Epithelial cell of prostate (primary cell): ENCODE measurements at regions not wholly inside any gene's neighbourhood (a gene's known extent, or its start where the extent isn't known, plus 50 kb on each side); places are given as distances from the start of the nearest gene placed in this dataset.

Experiments used
- DNase-seq: peaks from one replicate; pipeline ENCODE4 v3.0.0-alpha.2; 2011; ENCODE audit warnings: low read depth, low spot score
- H3K27ac ChIP-seq: fragments of 450-650 bp; 2 replicates; pipeline ENCODE4 v1.5.1; 2017; ENCODE audit warnings: mild to moderate bottlenecking

GRCh38 chr13:105787632-105788031 is 747.8 kb downstream of the EFNB2 start:
- DNase-seq, result no peak
- H3K27ac ChIP-seq, result no peak overlapping the region

- no peak overlapping the region for H3K27ac ChIP-seq
- no peak for DNase-seq
Measured at GRCh38 chr13:105785436-105785835, 750.0 kb downstream of the EFNB2 start.

- no peak overlapping the region for H3K27ac ChIP-seq
- no peak for DNase-seq
Measured at GRCh38 chr13:105783261-105783660, 752.2 kb downstream of the EFNB2 start.

GRCh38 chr13:105778196-105778595 is 757.3 kb downstream of the EFNB2 start:
- no peak for DNase-seq

GRCh38 chr13:105774739-105775460 is 760.6 kb downstream of the EFNB2 start:
- peak; percentile 62 for DNase-seq
- no peak overlapping the region for H3K27ac ChIP-seq

More at GRCh38 chr13:105778196-105778595, 757.3 kb downstream of the EFNB2 start:
- H3K27ac ChIP-seq, result no peak overlapping the region

GRCh38 chr13:105773863-105774538 is 761.5 kb downstream of the EFNB2 start:
- DNase-seq, result peak; percentile 84
- no peak overlapping the region for H3K27ac ChIP-seq

- DNase-seq, result no peak
- no peak overlapping the region for H3K27ac ChIP-seq
Measured at GRCh38 chr13:105773241-105773640, 762.2 kb downstream of the EFNB2 start.

GRCh38 chr13:105764486-105764885 is 771.0 kb downstream of the EFNB2 start:
- no peak for DNase-seq

GRCh38 chr13:105763851-105764250 is 771.6 kb downstream of the EFNB2 start:
- DNase-seq, result no peak

More at GRCh38 chr13:105764486-105764885, 771.0 kb downstream of the EFNB2 start:
- no peak overlapping the region for H3K27ac ChIP-seq

GRCh38 chr13:105762096-105762495 is 773.4 kb downstream of the EFNB2 start:
- no peak for DNase-seq
- no peak overlapping the region for H3K27ac ChIP-seq

More at GRCh38 chr13:105763851-105764250, 771.6 kb downstream of the EFNB2 start:
- no peak overlapping the region for H3K27ac ChIP-seq

- no peak for DNase-seq
- no peak overlapping the region for H3K27ac ChIP-seq
Measured at GRCh38 chr13:105758918-105759860, 776.3 kb downstream of the EFNB2 start.

GRCh38 chr13:105740739-105741138 is 794.7 kb downstream of the EFNB2 start:
- DNase-seq, result no peak

GRCh38 chr13:105737688-105738087 is 797.8 kb downstream of the EFNB2 start:
- no peak for DNase-seq
- H3K27ac ChIP-seq, result no peak overlapping the region

More at GRCh38 chr13:105740739-105741138, 794.7 kb downstream of the EFNB2 start:
- no peak overlapping the region for H3K27ac ChIP-seq

- H3K27ac ChIP-seq, result no peak overlapping the region
- no peak for DNase-seq
Measured at GRCh38 chr13:105735281-105735680, 800.2 kb downstream of the EFNB2 start.

- DNase-seq, result no peak
- no peak overlapping the region for H3K27ac ChIP-seq
Measured at GRCh38 chr13:105732806-105733529, 802.5 kb downstream of the EFNB2 start.

GRCh38 chr13:105725887-105726286 is 809.6 kb downstream of the EFNB2 start:
- no peak overlapping the region for H3K27ac ChIP-seq
- no peak for DNase-seq

- H3K27ac ChIP-seq, result no peak overlapping the region
- peak; percentile 20 for DNase-seq
Measured at GRCh38 chr13:105721016-105721415, 814.4 kb downstream of the EFNB2 start.

- no peak for DNase-seq
- H3K27ac ChIP-seq, result no peak overlapping the region
Measured at GRCh38 chr13:105719859-105720258, 815.6 kb downstream of the EFNB2 start.

GRCh38 chr13:105709181-105709580 is 826.3 kb downstream of the EFNB2 start:
- H3K27ac ChIP-seq, result no peak overlapping the region

GRCh38 chr13:105703843-105704242 is 831.6 kb downstream of the EFNB2 start:
- H3K27ac ChIP-seq, result no peak overlapping the region
- DNase-seq, result no peak

More at GRCh38 chr13:105709181-105709580, 826.3 kb downstream of the EFNB2 start:
- DNase-seq, result no peak
